T-helper 1 cell treated with Interleukin-12 subunit alpha and Interleukin-12 subunit beta and Interleukin-4 antibody, amounts not matched to agents 30 ng/mL and 1 ng/mL, for 36 hours (primary cell): ENCODE measurements at regions not wholly inside any gene's neighbourhood (a gene's known extent, or its start where the extent isn't known, plus 50 kb on each side); places are given as distances from the start of the nearest gene placed in this dataset.

ENCODE experiments used
- intact Hi-C: fragments of 100-400 bp; cut with micrococcal nuclease; formaldehyde crosslinking; loops from one replicate; pipeline ENCODE4 v1.15.1; 2024

DNA sequence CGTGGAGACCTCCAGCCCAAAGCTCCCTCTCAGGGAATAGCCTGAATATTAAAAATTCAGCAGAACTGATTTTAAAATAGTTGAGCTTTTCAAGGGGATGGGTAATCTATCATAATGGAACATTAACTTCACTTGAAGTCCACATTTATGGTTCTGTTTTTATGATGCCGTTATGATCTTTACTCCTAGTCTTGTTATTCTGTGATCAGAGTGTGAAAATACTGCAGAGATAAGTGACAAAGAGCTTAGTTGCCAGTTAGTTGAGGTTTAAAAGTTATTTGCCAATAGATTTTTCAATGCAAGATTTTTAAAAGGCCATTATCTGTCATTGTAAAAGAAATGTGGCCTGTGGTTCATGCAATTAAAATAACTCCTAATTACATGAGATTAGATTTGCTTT is 189.9 kb upstream of the RGMB start:
- intact Hi-C loops: no loop called here

DNA sequence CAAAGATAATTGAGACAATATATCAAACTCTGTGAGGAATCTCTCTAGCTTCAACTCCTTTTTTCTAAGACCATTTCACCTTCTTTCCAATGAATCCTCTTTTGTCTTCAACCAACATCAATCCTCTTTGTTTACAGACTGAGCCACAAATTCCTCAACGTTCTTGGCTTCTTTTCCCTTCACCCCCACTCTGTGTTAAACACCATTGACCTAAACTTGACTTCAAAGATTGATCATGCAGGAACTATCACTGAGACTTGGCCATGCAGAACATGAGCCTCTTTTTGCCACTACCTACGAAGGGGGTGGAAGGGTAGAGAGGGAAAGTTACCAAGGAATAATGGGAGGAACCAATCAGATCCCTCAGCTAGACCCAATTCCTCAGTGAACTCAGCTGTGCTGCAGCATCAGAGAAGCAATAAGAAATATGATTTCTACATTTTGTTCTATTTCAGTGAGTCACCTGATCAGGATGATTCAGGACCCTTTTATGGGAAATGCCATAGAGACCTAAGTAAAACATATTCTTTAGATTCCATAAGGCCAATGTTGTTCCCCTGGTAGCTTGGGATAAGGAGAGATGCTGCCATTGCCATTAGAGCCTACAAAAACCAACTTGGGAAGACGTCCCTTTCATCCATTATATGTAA is 187.7 kb upstream of the RGMB start:
- intact Hi-C loops: no loop called here

DNA sequence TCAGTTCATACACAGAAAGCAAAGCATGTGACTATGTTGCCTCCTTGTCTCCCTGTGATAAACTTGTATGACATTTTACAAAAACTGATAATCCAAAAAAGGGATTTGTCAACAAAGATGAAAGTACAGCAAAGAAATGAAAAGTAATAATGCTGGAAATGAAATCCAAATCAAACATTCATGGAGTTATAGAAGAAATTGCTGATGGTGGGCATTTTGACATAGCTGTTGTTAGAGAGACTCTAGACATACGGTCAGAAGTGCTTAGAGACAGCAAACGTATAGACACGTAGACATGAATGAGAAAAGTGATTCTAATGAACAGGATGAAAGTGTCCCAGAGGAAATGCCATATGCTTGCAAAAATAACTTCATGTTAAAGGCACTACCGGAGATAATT is 186.9 kb upstream of the RGMB start:
- intact Hi-C loops: no loop called here

DNA sequence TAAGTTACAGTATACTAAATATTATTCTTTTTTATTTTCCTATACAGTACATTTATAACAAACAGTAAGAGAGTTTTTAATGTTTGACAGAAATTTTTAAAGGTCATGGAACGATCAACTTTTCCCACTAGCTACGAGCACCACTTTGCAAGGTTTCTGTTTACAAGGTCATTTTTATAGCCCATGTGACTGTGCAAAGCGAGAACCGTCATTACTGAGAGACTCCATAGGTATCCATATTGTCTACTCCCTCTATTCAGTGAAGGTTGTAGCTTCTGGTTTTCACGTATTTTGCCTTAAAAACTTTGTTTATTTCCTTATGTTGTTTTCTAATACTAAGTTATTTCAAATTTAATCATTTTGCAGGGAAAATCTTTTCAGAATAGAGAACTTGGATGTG is 186.3 kb upstream of the RGMB start:
- intact Hi-C loops: no loop called here

DNA sequence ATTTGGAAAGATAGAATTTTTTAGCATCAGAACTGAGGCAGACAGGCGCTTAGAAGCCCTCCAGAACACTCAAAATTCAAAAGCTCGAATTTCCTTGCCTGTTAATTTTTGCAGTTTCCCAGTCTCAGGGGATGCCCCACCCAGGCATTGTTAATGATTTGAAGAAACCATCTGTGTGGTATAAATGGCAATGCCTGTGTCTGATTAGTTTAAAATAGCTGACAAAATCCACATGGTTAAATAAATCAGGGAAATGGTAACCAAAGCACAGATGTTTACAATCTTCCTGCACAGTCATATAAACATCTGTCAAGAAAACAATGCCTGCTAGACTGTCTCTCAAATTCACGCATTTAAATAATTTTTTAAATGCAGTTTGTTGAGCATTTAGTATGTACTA is 185.2 kb upstream of the RGMB start:
- intact Hi-C loops: no loop called here

DNA sequence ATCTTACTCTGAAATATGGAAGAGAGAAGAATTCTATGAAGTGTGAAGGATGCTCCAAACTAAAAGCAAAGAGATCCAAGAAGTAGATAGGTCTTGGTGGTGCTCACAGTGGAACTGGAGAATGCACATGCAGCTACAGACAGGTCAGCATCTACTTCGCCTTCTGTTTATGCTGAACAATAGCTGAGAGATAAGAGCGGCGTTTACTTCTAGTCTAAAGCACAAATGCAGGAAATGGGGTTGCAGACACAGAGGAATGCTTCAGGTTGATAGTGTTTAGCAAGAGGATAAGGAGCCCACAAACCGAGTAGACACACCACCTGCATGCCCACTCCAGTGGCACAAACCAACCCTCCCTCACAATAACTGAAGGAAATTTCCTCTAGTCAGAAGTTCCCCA is 180.0 kb upstream of the RGMB start:
- intact Hi-C loops: no loop called here

DNA sequence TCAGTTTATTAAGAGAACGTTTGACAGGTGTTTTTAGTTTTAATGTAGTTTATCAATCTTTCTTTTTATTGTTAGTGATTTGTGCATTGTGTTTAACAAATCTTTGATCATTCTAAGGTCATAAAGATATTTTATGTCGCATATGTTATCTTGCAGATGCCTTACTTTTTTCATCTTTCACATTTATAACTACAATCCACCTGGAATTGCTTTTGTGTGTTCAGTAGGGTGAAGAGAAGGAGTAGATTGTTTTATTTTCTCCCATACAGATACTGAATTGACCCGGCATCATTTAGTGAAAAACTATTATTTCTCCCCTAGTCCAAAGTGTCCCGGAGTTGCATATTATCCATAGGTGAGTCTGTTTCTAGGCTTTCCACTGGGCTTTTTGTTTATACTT is 179.4 kb upstream of the RGMB start:
- intact Hi-C loops: no loop called here

DNA sequence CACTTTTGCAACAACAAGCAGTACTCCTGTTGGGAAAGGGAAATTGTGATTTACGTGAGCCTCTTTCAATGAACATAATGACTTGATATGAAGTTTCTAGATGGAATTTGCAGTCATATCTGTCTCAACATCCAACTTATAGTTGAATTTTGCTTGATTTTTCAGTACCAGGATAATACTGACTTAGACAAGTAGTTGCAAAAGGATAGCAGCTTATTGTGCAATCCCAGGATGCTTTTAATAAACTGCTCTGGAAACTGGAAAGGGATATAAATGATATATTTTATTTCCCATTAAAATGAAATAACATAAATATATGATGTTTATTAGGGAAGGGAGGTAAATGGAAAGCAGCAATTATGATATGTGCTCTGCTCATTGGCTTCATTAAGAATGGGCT is 174.4 kb upstream of the RGMB start:
- intact Hi-C loops: no loop called here

DNA sequence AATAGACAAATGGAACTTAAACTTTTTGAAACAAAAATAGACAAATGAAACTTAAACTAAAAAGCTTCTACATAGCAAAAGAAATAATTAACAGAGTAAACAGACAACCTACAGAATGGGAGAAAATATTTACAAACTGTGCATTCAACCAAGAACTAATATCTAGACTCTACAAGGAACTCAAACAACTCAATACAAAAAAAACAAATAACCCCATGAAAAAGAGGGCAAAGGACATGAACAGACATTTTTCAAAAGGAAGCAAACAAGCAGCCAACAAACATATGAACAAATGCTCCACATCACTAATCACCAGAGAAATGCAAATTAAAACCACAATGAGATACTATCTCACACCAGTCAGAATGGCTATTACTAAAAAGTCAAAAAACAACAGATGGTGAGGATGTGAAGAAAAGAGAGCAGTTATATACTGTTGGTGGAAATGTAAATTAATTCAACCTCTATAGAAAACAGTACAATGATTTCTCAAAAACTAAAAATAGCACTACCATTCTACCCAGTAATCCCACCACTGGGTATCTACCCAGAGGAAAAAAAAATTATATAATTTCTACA is 170.8 kb upstream of the RGMB start:
- intact Hi-C loops: no loop called here

DNA sequence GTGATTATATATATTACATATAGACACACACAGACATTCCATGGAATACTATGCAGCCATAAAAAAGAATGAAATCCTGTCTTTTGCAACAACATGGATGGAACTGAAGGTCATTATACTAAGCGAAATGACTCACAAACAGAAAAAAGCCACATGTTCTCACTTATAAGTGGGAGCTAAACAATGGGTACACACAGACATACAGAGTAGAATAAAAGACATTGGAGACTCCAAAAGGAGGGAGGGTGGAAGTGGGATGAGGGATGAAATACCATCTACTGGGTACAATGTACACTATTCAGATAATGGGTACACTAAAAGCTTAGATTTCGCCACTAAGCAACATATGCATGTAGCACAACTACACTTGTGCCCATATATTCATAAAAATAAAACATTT is 170.0 kb upstream of the RGMB start:
- intact Hi-C loops: no loop called here

DNA sequence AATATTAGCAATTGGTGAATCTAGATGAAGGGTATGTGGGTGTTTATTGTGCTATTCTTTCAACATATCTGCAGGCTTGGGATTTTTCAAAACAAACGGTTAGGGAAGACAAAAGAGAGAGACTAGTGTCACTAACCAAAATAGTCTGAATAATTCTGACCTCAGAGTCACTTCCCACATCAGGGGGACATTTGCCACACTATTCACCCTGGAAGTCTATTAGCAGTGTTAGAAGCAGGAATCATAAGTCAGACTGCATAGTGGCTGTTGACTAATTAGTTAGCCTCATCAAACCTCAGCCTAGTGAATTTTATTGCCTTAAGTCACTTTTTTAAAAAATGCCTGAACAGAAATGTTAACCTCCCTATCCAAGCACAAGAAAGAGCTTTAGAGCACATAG is 169.2 kb upstream of the RGMB start:
- intact Hi-C loops: no loop called here

DNA sequence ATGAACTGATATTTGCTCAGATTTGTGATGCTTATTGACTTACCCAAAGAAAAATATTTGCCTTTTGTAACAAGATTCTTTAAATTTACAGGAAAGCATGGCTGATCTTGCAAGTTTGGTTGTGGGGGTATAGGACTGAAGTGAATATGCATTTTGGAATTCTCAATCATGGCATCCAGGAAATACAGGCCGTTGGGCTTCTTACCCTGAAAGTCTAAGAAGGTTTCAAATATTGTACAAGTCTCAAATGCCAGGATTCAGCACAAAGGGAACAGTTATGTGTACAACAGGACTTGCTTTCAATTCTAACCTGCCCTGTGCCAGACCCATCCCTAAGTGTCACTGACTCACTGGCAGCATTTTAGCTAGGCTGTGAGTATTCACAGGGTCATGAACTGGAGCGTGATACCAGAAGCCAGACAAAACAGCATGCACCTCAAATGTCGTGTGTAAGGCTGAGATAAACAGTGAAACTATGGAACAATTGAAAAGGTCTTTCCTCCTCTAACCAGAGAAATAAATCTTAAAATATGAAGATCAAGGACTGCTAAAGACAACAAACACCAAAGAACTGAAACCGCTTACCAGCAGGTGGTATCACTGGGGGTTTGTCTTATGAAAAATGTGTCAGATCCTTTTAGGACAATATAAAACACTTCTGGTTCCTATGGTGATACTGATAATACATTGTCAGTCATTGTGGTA is 168.6 kb upstream of the RGMB start:
- intact Hi-C loops: no loop called here

DNA sequence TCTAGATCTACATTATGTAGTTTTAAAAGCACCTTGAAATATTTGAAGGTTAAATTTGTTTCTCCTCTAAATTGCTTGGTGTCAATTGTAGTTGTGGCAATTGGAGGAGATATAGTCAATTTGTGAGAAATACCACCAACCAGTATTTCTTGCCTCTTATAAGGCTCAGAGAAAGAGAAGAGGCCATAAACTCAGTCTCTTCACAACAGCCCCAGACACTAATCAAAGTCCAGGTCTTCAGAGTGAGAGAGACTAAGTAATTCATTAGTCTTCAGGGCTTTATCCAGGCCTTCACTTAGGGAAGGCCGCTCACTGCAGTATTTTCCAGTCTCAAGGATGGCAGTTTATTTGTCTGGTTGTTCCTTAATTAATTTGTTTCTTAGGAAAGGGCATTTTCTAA is 168.0 kb upstream of the RGMB start:
- intact Hi-C loops: no loop called here

DNA sequence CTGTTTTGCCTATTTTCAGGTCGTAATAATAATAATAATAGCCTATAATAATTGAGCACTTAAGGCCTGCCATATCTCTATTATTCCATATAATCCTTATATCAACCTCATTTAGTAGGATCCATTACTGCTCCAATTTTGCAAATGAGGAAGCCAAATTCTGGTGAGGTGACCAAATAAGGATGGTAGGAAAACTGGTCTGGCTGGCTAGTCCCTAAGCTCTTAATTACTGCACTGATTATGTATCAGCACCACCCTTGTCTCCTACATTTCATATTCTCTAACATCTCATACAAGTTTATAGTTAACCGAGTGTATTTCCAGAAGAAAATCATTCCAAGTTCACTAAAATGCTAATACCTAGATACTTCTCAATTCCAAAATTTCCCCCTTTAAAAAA is 166.5 kb upstream of the RGMB start:
- intact Hi-C loops: no loop called here

DNA sequence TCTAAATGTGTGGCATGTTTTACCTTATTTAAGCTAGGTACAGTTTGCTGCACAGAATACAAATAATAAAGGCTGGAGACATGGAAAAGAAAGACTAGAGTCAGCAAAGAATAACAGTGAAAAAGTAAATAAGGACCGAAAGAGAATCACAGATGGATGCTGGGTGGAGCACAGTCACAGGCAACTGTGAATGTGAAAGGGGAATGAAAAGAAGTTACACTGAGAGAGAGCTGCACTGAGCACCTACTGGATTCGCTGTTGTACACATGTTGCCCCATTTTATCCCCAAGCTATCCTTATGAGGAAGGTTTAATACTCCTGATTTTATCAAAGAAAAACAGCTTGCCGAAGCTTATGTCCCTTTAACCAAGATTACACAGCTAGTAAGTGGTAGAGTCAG is 165.4 kb upstream of the RGMB start:
- intact Hi-C loops: no loop called here

DNA sequence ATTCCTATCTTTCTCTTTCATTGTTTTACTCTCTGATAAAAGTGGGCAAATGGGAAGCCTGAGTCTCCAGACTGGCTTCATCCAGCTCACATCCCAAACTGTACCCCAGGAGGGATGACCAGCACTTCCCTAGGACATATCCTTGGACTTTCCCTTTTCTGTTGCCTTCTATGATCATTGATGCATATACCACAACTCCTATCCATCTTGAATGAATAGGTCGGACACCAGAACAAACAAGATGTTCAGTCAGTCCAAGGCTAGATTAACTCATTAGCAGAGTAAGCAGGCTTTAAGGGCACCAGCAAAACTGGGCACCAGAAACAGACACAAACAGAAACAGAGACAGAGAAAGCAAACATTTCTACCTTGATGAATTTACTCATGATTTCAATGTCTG is 159.1 kb upstream of the RGMB start:
- intact Hi-C loops: no loop called here

DNA sequence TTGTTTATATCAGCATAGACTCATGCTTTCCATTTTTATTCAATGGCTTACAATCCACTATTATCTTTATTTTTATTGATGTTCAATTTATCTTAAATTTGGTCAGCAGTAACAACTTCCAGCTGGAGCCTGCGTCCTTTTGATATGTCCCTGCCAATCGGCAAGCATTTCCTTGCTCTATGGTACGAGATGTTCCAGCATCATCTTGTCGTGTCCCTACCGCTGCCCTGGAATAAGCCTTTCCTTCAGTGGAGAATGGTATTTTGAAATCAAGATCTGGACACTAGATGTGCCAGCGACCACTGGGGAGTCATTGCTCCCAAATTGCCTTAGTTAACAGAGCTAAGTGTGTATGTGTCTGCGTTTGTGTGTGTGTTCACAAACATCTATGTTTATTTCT is 151.6 kb upstream of the RGMB start:
- intact Hi-C loops: no loop called here

DNA sequence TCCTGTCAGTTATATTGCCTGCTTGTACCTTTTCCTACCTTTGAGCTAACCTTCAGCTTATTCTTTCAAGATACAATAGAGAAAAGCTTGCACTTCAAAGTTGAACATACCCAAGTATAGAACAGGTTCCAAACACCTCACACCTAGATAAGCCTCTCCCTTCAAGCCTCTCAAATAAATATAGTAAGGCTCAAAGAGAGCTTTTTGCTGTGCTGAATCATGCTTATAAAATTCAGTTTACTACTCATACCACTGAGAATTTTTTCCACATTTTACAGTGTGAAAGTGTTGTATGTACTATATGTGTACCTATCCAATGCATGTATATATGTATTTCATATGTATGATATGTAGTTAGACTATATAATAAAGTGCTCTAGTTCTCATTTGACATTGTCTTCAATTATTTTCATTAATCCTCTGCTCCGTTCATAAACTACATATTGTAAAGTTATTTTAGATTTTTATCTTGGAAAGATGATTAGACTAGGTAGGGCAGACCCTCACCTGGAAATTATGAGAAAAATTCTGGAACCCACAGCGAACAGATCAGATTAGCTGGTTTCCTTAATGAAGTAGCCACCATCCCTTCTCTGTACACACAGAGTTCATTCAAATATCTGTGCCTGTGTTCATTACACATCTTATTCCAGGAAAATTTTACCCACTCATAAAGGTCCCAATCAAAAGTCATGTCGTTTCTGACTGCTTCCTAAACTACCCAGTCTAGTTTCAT is 149.2 kb upstream of the RGMB start:
- intact Hi-C loops: no loop called here

DNA sequence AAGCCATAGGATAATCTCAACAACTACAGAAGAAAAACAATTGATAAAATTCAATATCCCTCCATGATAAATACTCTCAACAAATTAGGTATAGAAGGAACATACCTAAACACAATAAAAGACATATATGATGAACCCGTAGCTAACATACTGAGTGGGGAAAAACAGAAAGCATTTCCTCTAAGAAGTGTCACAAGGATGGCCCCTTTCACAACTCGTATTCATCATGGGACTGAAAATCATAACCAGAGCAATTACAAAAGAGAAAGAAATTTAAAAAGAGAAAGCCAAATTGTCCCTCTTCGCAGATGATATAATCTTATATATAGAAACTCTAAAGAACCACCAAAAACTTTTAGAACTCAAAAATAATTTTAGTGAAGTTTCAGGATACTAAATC is 146.3 kb upstream of the RGMB start:
- intact Hi-C loops: no loop called here

DNA sequence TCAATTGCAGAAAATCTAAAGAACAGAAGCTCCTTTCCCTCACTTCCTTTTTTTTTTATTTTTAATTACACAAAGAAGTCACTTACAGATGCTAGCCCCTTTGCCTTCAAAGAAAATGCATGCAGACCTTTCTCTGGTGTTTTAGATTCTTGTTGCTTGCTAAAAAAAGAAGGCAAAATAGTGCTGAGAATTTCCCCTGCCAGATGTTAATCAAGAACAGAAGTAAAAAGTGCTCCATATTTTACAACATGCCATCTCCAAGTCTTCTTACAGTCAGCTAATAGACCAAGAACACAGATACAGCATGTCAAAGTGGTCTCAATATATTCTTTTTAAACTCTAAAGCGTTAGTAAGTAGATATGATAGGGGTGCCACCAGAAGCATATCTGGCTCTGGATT is 142.8 kb upstream of the RGMB start:
- intact Hi-C loops: no loop called here

DNA sequence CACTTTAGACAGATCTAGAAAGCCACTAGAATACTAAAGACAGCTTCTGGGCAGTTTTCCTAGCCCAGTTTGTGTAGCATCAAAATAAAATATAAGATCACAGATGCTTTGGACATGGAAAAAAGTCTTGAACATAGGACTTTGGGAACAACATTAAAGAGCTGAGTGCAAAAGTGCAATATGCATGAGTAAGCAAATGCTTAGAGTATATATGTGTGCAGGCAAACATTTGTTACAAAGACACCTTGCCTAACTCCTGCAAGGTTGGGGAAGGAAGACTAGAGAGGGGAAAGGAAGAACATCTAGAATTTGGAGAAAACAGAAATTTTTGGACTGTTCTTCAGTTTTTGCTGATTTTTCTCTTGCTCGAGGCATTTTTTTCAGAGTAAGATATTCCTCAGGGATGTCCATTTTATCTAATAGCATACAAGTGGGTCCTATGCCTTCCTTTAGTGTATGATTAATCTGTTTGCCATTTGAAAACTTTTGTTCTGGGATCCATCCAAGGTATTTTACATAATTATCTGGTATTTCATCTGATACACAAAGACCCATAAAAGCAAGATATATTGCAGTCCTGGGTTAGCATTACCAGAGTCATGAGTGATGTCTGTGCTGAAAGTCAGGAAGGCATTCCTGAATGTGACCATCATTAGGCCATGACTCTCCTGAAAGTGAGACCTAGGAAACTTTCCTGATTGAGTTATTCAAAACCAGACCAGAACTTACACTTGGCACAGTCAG is 142.0 kb upstream of the RGMB start:
- intact Hi-C loops: no loop called here

DNA sequence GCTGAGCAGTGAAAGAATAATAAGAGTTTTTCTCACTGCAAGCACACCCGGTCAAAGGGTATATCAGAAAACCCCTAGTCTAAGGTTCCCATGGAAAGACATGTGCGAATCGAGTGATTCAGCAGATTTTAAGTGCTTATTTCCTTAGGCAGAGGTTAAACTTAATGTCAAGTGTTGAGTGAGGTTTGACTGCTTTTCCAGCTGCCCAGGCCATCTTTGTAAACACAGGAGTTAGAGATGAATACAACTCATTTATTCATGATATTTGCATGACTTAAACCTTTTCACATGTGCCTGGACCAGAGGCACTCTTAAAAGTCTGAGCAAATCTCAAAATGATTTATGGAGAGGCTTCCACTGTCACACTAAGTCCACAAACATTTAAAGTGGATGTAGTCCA is 137.8 kb upstream of the RGMB start:
- intact Hi-C loops: no loop called here
